GM21528 (cell line): ENCODE measurements at regions not wholly inside any gene's neighbourhood (a gene's known extent, or its start where the extent isn't known, plus 50 kb on each side); places are given as distances from the start of the nearest gene placed in this dataset.
"Not testable (repeated sequence)": the region's sequence is repeated elsewhere in the genome, so short reads cannot be mapped to it uniquely, and the experiment has no call there.

Source experiments
- ATAC-seq: cut with Tn5 transposase; IDR thresholded peaks from one replicate; pipeline ENCODE4 v1.9.1; 2021; ENCODE audit warnings: mild to moderate bottlenecking, moderate library complexity; ENCODE audit not compliant: unreplicated experiment, low FRiP score

GRCh38 chr1:65577278-65577677 lies 156.8 kb downstream of the LEPR start:
- ATAC-seq, result no peak

DNA sequence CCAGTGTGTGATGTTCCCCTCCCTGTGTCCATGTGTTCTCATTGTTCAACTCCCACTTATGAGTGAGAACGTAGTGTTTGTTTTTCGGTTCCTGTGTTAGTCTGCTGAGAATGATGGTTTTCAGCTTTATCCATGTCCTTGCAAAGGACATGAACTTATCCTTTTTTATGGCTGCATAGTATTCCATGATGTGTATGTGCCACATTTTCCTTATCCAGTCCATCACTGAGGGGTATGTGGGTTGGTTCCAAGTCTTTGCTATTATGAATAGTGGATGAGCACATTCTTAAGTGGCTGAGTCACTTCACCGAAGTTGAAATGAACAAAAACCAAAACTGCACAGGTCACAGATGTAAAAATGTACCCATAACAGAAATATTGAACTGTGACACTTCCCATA lies 157.5 kb downstream of the LEPR start:
- not testable (repeated sequence) for ATAC-seq

GRCh38 chr1:65581119-65581518 lies 160.7 kb downstream of the LEPR start:
- no peak for ATAC-seq

GRCh38 chr1:65584399-65584798 lies 163.9 kb downstream of the LEPR start:
- ATAC-seq, result no peak

- ATAC-seq, result no peak
Observed at GRCh38 chr1:65590279-65590678, 169.8 kb downstream of the LEPR start.

- ATAC-seq, result no peak
Observed at GRCh38 chr1:65593516-65593915, 173.0 kb downstream of the LEPR start.

DNA sequence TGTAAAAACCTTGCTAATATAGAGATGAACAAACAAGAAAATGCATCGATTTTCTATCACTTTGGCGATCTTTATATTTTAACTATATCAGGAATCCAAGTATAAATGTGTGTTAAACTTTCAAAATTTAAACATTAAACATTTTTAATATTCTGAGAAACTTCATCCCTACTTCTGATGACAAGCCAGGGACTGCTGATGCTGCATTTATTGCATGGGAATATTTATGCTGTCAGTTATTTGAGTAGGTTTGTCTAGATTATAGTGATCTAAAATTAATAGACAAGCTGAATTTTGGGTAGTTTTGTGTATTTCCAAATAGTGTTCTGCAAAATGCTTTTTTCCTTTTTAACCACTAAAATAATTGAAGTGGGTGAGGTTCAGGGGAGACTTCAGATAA lies 175.3 kb downstream of the LEPR start:
- no peak for ATAC-seq

DNA sequence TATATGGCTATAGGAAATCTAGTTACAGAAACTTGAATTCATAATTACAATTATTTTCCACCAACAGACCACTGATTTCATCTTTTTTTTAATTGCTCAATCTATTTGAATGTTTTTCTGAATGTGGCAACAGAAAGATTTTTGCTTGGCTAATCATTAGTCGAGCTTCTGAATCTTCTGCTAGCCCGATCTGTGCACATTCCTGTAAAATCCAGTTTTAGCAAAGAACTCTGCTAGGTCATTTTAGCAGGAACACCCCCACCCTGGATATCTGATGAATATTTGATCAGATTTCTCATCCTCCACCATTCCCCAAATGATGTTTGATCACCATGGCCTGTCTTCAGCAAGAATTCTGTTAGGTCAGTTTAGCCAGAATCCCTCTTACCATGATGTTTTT lies 176.3 kb downstream of the LEPR start:
- no peak for ATAC-seq

- no peak for ATAC-seq
Observed at GRCh38 chr1:65605621-65606020, 185.2 kb downstream of the LEPR start.

DNA sequence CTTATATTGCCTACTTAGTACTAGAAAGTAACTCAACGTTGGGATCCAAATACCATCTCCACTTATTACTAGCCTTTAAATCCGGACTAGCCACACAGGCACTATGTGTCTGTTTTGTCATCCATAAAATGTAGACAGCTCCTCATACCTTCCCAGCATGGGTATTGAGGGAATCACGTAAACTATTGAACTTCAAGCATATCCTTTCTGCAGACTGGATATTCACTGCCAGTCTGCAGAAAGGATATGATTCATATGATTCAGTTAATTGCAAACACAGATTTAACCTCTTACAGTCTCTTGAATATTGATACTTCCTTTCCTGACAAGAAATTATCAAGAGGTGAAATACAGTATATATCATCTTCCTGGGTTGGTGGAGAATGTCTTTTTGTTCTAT lies 186.0 kb downstream of the LEPR start:
- no peak for ATAC-seq

DNA sequence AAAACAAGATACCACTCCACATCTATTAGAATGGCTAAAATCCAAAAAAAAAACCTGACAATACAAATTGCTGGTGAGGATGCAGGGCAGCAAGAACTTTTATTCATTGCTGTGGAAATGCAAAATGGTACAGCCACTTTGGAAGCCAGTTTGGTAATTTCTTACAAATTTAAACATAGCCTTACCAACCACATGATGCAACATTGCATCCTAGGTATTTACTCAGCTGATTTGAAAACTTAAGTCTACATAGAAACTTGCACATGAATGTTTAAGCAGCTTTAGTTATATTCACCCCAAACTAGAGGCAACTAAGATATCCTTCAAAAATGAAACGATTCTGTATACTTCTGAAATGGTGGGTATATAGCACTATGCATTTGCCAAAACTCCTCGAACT lies 178.8 kb upstream of the PDE4B start:
- ATAC-seq, result no peak

- ATAC-seq, result no peak
Observed at GRCh38 chr1:65615859-65616258, 176.8 kb upstream of the PDE4B start.

DNA sequence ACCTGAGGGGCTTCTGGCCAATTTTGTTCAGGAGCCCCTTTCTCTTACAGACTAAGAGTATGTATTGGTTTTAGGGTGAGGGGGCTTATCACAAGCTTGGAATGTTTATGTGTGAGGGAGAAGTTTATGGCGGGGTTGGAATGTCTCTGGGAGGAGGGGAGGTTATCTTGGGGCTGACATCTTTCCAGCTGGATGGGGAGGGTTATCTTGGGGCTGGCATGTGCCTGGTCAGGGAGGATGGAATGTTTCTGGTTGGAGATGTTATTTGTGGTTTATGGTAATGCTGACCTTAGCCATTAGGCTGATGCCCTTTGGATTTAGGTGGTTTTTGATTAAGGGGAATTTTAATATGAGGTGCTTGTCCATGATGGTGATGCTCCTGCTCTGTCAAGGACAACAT lies 171.0 kb upstream of the PDE4B start:
- not testable (repeated sequence) for ATAC-seq

DNA sequence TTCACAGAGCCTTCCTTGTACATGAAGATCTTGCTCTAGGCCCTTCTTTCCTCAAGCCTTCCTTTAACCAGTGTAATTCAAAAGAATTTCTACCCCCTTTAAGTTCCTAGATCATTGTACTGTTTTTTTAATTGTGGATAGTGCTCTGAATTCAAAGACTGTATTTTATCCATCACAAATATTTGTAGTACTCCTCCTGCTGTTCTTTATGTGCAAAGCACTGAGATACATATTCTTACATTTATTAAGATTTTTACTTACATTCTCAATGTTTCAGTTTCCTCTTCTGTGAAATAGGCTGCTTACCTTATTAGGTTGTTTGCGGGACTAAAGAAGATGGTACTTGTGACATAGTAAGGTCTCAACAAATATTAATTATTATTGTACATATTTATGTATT lies 168.8 kb upstream of the PDE4B start:
- no peak for ATAC-seq

GRCh38 chr1:65625528-65625927 lies 167.2 kb upstream of the PDE4B start:
- ATAC-seq, result no peak

DNA sequence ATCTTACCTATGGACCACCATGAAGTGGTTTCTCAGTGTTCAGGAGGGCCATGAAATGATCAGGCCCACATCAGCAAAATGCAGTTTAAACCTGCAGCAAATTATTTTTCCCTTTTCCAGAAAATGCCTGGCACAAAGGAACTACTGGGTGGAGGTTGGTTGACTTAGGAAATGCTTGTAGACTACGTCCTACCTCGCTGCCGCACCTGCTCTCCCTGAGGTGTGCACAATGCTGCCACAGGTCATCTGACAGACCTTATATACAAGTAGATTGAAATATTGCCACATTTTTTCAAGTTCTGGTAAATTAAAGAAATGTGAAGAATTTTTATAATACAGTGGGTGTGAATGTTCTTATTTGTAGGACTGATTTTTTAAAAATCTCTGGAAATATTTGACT lies 166.7 kb upstream of the PDE4B start:
- ATAC-seq, result no peak

DNA sequence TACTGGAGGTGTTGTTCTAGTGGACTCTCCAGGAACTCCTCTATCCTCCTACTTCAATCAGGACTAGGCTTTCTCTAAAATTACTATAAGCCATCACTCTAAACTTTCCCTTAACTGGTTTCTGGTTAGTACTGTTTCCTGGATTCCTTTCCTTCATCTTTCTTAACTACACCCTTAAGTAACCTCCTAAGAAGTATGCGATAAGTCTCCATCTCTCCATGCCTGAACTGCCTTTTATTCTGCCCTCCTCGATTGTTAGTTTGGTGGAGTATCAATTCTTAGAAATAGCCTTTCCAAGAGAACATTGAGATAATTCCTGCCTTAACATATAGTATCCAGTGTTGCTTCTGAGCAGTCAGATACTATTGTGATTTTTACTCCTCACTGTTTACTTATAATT lies 162.9 kb upstream of the PDE4B start:
- no peak for ATAC-seq

- no peak for ATAC-seq
Observed at GRCh38 chr1:65630855-65631254, 161.8 kb upstream of the PDE4B start.

DNA sequence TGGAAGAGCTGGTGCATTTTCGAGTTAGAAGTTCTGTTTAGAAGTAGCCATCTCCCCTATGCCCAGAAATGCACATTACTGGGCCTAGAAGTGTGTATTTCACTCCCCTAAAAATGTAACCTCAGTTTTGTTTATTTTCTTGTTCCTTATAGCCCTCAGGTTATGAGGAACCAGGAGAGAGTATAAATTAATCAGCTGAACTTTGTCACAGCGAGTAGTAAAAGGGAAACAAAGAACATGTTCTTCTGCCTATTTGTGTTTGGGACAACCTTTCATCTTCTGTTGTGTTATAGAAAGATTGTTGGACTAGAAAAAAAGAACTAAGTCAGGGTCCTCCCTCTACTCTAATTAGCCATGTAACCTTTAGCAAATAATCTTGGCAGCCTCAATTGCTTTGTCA lies 160.5 kb upstream of the PDE4B start:
- ATAC-seq, result no peak

DNA sequence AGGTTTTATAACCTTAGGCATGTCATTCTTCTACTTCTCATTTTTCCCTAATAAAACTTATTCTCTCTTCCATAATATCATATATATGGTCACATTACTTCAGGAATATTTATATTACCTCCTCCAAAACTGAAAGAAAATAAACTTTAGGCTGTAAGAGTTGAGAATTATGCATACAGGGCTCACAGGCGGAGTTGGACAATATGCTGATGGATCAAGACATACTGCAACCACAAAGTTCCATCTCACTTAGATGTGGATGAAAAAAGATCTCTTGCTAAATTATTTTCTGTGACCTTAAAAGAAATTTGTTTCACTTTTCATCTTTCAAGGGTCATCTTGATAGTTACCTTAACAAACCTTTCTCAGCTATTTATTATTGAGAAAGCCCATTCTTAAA lies 152.6 kb upstream of the PDE4B start:
- no peak for ATAC-seq

DNA sequence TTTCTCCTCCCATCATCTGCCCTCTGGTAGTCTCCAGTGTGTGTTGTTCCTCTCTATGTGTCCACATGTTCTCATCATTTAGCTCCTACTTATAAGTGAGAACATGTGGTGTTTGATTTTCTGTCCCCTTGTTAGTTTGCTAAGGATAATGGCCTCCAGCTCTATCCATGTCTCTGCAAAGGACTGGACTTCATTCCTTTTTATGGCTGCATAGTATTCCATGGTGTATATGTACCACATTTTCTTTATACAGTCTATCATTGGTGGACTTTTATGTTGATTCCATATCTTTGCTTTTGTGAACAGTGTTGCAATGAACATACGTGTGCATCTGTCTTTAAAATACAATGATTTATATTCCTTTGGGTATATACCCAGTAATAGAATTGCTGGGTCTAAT lies 143.5 kb upstream of the PDE4B start:
- ATAC-seq, result not testable (repeated sequence)

DNA sequence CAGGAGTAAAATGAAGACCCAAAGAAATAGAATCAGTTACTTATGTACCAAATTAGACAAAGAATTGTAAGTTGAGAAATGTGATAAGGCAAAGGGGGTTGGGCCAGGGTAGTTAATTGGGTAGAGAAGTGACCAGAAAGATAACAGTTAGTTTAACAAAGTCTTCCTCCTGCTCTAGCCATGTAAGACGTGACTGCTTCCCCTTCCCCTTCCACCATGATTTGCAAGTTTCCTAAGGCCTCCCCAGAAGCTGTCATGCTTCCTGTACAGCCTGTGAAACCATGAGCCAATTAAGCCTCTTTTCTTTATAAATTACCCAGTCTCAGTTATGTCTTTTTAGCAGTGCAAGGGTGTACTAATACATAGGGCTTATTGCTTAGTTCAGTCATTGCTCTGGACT lies 142.0 kb upstream of the PDE4B start:
- no peak for ATAC-seq

GRCh38 chr1:65654526-65654925 lies 138.2 kb upstream of the PDE4B start:
- ATAC-seq, result not testable (repeated sequence)

DNA sequence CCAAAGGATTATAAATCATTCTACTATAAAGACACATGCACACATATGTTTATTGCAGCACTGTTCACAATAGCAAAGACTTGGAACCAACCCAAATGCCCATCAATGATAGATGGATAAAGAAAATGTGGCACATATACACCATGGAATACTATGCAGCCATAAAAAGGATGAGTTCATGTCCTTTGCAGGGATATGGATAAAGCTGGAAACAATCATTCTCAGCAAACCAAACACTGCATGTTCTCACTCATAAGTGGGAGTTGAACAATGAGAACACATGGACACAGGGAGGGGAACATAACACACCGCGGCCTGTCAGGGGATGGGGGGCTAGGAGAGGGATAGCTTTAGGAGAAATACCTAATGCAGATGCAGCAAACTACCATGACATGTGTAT lies 135.1 kb upstream of the PDE4B start:
- not testable (repeated sequence) for ATAC-seq
